HepG2 (cell line): ENCODE measurements at regions not wholly inside any gene's neighbourhood (a gene's known extent, or its start where the extent isn't known, plus 50 kb on each side); places are given as distances from the start of the nearest gene placed in this dataset.

Source experiments
- ATAC-seq: fragments of 200-7000 bp; cut with Tn5 transposase; 3 replicates; pipeline ENCODE4 v1.9.1; 2020; ENCODE audit warnings: mild to moderate bottlenecking, moderate library complexity
- BruUV-seq: library from RNA; stranded (reverse); fragments of 400-500 nt; replicated peaks from 2 replicates; lab custom pipeline; 2021; lab: Mats Ljungman, UMichigan
- CTCF ChIA-PET: fragments of 300-600 bp; formaldehyde crosslinking; extraction: SDS; loops from one replicate; lab custom pipeline; 2021; ENCODE audit warnings: low total read pairs, inconsistent platforms, low intra/inter-chr PET ratio; lab: Yijun Ruan, JAX
- POLR2A ChIA-PET: fragments of 350-600 bp; sonication (Branson Sonifier 250); formaldehyde crosslinking; loops from one replicate; lab custom pipeline; 2020; ENCODE audit warnings: antibody characterized with exemption, inconsistent platforms; lab: Yijun Ruan, JAX
- DNase-seq: peaks from one replicate; pipeline ENCODE4 v3.0.0-alpha.2; 2015; ENCODE audit warnings: low spot score
- FAIRE-seq: peaks from 3 replicates; lab custom pipeline; 2011; peaks lifted over from hg19 to GRCh38; lab: Jason Lieb, UNC
- H2AFZ ChIP-seq: one replicate; pipeline ENCODE4 v1.6.1; 2011; ENCODE audit warnings: low read length, inconsistent platforms
- H3K27ac ChIP-seq: fragments of 300-600 bp; 3 replicates; pipeline ENCODE4 v1.8.0; 2011; ENCODE audit warnings: mixed run types, mild to moderate bottlenecking, mixed read lengths, low read length, inconsistent platforms; ENCODE audit not compliant: insufficient read depth; ENCODE audit errors: extremely low read length
- H3K27me3 ChIP-seq, 2 experiments: fragments of 200-600 bp in 1 of 2; 2 replicates in 1 of 2; 3 replicates in 1 of 2; pipeline versions ENCODE4 v1.6.0 to v1.8.0; 2011; ENCODE audit warnings: low read length in 2 of 2, mild to moderate bottlenecking in 2 of 2, moderate library complexity in 2 of 2, inconsistent platforms in 1 of 2; ENCODE audit not compliant: insufficient read depth in 2 of 2, control insufficient read depth in 1 of 2
- H3K36me3 ChIP-seq, 2 experiments: fragments of 200-600 bp in 1 of 2; replicated peaks in 1 of 2; 2 replicates in 1 of 2; 3 replicates in 1 of 2; pipeline versions ENCODE4 v1.5.1 to v1.8.0; 2011; ENCODE audit warnings: low read length in 2 of 2, inconsistent platforms in 1 of 2; ENCODE audit not compliant: insufficient read depth in 2 of 2, control insufficient read depth in 1 of 2
- H3K4me1 ChIP-seq: 2 replicates; pipeline ENCODE4 v1.5.1; 2012; ENCODE audit warnings: low read length, inconsistent platforms; ENCODE audit not compliant: insufficient read depth
- H3K4me2 ChIP-seq: 2 replicates; pipeline ENCODE4 v1.6.0; 2011; ENCODE audit warnings: low read depth, low read length, inconsistent platforms
- H3K4me3 ChIP-seq, 3 experiments: fragments of 200-600 bp in 1 of 3; sonication (generic), shearing (Covaris generic) in 1 of 3; replicated peaks in 1 of 3; 2 replicates each; pipeline ENCODE4 v1.5.1; 2011 to 2016; ENCODE audit warnings: low read length in 3 of 3, inconsistent platforms in 2 of 3, low read depth in 2 of 3, mild to moderate bottlenecking in 2 of 3, control low read depth in 1 of 3, mixed read lengths in 1 of 3; ENCODE audit not compliant: insufficient read depth in 1 of 3
- H3K79me2 ChIP-seq: one replicate; pipeline ENCODE4 v1.6.1; 2011; ENCODE audit warnings: low read length, inconsistent platforms; ENCODE audit not compliant: insufficient read depth
- H3K9ac ChIP-seq: 2 replicates; pipeline ENCODE4 v1.6.0; 2011; ENCODE audit warnings: mild to moderate bottlenecking, low read depth, low read length, inconsistent platforms; ENCODE audit not compliant: insufficient read depth
- H3K9me3 ChIP-seq: 2 replicates; pipeline ENCODE4 v1.5.1; 2012; ENCODE audit warnings: mild to moderate bottlenecking, low read length
- H4K20me1 ChIP-seq: 2 replicates; pipeline ENCODE4 v1.6.0; 2011; ENCODE audit warnings: inconsistent platforms, mild to moderate bottlenecking, low read length, moderate library complexity; ENCODE audit not compliant: insufficient read depth
- ZFP37 ChIP-seq: sonication (generic); formaldehyde crosslinking; IDR thresholded peaks from 2 replicates; pipeline ENCODE4 v1.4.0; 2020; ENCODE audit warnings: missing genetic modification reagents, borderline replicate concordance
- ZNF746 ChIP-seq: sonication (generic); formaldehyde crosslinking; IDR thresholded peaks from 2 replicates; pipeline ENCODE4 v1.8.0; 2022; ENCODE audit warnings: mild to moderate bottlenecking, missing genetic modification reagents
- WGBS: methylation state at CpG from one replicate; pipeline ENCODE4 v1.1.6; 2017; ENCODE audit warnings: low lambda C conversion rate; 5-methylcytosine and 5-hydroxymethylcytosine counted together
- in situ Hi-C: cut with HindIII; loops from 2 replicates; pipeline ENCODE4 v1.10.0; 2017; ENCODE audit warnings: low pct_unique_long_range_greater_than_20kb; ENCODE audit not compliant: extremely low pct_ligation_motif_present
- intact Hi-C: fragments of 100-400 bp; cut with micrococcal nuclease; formaldehyde crosslinking; loops from one replicate; pipeline ENCODE4 v1.10.0; 2022; ENCODE audit not compliant: unreplicated experiment

DNA sequence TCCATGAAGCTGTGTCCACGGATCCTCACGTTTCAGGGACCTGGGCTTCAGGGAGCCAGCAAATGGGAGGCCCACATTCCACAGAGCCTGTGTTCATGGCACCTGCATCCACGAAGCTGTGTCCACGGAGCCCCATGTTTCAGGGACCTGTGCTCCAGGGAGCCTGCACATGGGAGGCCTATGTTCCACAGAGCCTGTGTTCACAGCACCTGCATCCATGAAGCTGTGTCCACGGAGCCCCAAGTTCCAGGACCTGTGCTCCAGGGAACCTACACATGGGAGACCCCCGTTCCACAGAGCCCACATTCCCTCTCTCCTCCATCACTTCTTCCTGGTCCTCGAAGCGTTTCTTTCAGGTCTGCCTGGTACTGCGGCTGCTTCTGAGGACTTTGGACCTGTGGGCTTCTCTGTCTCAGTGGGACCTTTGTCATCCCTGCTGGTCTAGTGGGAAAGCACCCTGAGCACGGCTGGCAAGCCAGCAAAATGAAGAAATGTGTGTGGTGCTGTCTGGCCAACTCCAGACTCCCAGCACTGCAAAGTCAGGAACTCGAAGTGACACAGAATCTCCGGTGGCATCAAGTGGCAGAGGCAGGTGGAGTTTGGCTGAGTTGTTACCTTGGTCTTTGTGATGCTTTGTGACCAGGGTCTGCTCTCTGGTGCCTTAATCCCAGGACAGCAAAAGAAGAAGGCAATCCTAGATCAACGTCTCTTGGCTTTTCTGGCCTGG is 245.9 kb downstream of the DLL1 start:
- Histone ChIP-seq H4K20me1 (no peaks in the 10 kb centered on the region), H3K4me3 (no peak overlapping the region), H2AFZ (no peak overlapping the region), H3K79me2 (no peaks in the 10 kb centered on the region), H3K36me3 (no peaks in the 10 kb centered on the region), H3K9ac (no peak overlapping the region), H3K4me2 (no peak overlapping the region), H3K27me3 (peaks cover 16 to 91% of the 10 kb centered on the region in 2 experiments), H3K4me1 (peaks cover 7% of the 10 kb centered on the region), H3K27ac (no peak overlapping the region), H3K9me3 (no peaks in the 10 kb centered on the region)
- CTCF ChIA-PET, result no interaction called here
- no TSS peak for BruUV-seq
- ATAC-seq (peak; percentile 13; the same call in 1 of the 3 replicates), DNase-seq (no peak), FAIRE-seq (no peak)
- no peak for TF ChIP-seq ZFP37 (CRISPR knock-in tag)
- in situ Hi-C loops (no loop called here), intact Hi-C loops (no loop called here)
- 3% methylated on average over 10 of the region's 13 CpGs for WGBS
- POLR2A ChIA-PET, result no interaction called here

DNA sequence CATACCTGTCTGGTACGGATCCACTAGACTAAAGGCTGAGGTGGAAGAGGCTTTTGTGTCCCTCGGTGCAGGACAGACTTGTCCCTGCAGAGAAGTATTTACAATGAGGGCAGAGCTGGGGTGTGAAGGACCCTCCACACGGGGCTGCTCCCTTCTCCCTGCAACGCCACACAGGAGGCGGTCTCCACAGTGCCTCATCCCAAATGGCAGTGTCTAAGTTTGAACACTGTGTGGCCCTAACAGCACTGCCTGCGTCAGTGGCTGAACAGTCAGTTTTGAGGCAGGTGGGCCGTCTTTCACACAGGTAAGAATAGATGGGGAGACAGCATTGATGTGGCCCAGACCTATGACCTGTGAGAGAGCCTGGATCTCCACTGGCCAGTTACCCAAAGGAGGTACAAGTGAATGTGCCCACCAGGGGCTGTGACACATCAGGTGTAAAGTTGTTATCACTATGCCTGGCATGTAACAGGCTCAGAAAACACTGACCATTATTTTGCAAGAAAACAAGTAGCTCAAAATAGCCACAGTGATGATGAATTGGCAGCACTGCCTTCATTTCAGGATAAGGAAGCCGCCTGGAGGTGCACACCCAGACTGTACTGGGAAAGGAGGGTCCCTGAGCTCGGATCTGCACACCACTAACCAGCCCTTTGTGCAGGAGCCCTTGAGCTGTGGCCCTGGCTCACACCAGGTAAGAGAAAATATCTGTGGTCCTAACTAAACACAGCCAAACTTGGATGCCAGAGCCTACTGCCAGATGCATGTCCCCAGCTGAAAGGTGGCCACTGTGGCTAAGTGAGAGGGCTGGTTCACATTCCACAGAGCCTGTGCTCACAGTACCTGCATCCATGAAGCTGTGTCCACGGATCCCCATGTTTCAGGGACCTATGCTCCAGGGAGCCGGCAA is 246.7 kb downstream of the DLL1 start:
- H3K79me2 ChIP-seq, result no peaks in the 10 kb centered on the region
- intact Hi-C loops, result no loop called here
- H3K4me3 ChIP-seq, result no peak overlapping the region
- H3K4me1 ChIP-seq, result peaks cover 11% of the 10 kb centered on the region
- in situ Hi-C loops, result no loop called here
- ATAC-seq, result no peak
- no peak for FAIRE-seq
- no peak overlapping the region for H2AFZ ChIP-seq
- ChIA-PET POLR2A (no interaction called here), CTCF (no interaction called here)
- H3K27ac ChIP-seq, result no peak overlapping the region
- H3K27me3 ChIP-seq, result peaks cover 13 to 85% of the 10 kb centered on the region in 2 experiments
- H3K36me3 ChIP-seq, result no peaks in the 10 kb centered on the region
- H3K9ac ChIP-seq, result no peak overlapping the region
- WGBS, result 0% methylated on average over 8 of the region's 11 CpGs
- no peaks in the 10 kb centered on the region for H3K9me3 ChIP-seq
- no peak overlapping the region for H3K4me2 ChIP-seq
- BruUV-seq, result no TSS peak
- H4K20me1 ChIP-seq, result no peaks in the 10 kb centered on the region
- no peak for DNase-seq
- TF ChIP-seq ZNF746 (CRISPR knock-in tag), result no peak
